ENCODE measurements at regions not wholly inside any gene's neighbourhood (a gene's known extent, or its start where the extent isn't known, plus 50 kb on each side); places are given as distances from the start of the nearest gene placed in this dataset.
"Not testable (repeated sequence)": the region's sequence is repeated elsewhere in the genome, so short reads cannot be mapped to it uniquely, and the experiment has no call there.

DNA sequence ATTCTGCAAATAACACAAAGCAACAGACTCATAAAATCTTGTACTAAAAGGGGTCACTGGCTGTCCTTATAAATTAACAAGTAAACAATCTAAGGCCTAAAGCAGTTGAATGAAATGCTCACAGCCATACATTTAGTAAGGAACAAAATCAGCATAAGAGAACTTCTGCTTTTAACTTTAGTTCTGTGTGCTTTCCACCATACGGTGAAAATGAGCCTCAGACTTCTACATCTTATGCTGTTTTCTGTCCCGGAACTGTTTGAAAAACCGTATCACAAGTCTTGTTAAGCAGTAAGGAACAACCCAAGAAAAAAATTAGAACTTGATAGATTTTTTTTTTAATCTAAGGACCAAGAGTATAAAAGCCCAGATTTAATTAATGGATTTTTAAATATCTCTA, 549.1 kb upstream of the MIR17HG start:
- no peak for DNase-seq

DNA sequence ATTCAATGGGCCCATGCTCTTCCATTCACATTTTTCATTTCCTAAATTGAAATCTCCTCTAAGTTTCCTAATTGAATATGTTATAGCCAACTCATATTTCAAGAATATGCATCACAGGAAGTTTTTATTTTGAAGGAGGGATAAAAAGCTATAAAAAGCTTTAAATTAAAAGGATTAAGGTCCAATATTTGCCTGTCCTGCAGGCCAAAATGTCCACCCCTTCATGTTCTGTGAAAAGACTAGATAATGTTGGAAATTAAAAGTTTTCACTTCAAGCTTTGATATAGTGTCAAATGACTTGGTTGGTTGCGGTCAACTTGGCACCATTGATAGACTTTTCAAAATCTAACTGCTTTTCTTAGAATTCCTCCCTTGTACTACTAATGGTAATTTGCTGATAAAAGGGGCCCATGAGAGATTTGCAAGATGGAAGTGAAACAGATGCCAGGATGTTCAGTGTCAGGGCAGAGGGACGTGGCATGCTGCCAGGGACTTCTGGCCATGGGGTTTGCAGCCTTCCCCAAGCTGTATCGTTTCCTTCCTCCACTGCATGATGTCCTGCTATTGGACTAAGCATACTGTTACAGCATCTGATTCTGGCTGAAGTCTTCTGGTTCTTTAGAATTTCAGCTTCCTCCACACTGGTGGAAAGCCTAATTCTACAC, 547.3 kb upstream of the MIR17HG start:
- DNase-seq, result no peak

DNA sequence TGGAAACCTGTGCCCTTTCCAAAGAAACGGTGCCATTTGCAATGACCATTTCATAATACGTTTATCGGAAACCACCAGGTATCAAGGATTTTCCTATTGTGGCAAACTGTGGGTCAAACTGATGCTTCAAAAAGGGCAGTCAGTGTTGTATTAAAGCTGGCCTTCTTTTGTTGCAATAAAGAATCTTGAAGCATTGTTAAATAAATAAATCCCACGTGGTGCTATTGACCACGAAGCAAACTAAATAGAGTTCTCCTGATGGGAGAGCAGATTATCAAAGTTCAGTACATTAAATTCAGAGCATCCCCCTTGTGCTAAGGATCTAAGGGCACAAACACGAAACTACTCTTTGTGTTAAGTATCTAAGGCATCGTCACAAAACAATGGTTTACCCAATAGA, 545.9 kb upstream of the MIR17HG start:
- DNase-seq, result no peak

DNA sequence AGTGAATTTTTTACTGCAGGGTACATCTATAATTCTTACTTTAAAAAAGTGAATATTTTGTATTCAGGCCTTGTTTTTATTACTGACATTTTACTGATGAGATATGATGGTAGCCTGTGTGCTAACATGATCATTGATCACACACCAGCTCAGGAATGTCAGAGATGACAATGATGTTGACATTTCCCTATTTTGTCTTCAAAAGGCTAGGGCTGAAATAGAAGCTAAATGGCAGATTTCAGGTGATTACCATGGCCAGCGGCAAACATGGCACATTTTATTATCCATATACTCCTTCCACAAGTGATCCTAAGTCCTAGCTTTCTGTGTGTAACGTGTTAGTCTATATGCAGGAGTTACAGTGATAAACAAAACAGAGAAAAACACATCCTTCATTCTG, 544.3 kb upstream of the MIR17HG start:
- no peak for DNase-seq

GRCh38 chr13:90806016-90806615, 541.4 kb upstream of the MIR17HG start:
- DNase-seq, result no peak

GRCh38 chr13:90806892-90807291, 540.6 kb upstream of the MIR17HG start:
- no peak for DNase-seq

- DNase-seq, result no peak
Measured at GRCh38 chr13:90808838-90809237, 538.6 kb upstream of the MIR17HG start.

GRCh38 chr13:90824032-90824431, 523.5 kb upstream of the MIR17HG start:
- no peak for DNase-seq

- DNase-seq, result no peak
Measured at GRCh38 chr13:90826688-90827087, 520.8 kb upstream of the MIR17HG start.

DNA sequence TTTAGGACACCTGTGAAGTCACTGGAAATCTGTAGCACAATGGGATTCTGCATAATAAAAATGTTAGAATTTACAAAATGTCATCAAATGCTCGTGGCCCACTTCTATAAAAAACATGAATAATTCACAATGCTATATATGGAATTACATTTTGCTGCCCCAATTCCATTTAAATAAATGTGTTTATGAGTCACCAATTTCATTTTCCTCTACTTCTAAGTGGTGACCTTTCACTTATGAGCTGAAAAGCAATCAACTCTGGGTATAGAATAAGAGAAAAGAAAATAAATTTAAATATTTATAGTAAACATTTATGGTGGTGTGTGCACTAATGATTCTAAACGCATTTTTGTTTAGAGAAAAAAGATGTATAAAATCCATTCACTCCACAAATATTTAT, 516.7 kb upstream of the MIR17HG start:
- no peak for DNase-seq

DNA sequence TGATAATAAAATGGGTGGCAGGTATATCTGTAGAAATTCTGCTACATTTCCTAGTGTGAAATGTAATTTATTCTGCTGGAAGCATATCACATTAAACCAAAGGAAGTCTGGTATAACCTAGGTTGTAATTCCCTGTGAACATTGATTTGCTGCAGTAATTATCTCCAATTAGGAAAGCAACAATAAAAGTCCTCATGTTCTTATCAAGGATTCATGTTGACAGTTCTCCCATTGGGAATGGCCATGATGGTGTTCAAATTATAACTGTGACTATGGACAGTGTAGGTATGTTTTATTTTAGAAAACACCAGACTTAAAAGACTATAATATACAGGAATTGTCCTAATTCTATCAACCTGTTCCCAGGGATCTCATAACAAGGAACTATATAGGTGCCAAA, 513.5 kb upstream of the MIR17HG start:
- DNase-seq, result no peak

GRCh38 chr13:90834700-90835099, 512.8 kb upstream of the MIR17HG start:
- DNase-seq, result no peak

GRCh38 chr13:90835826-90836225, 511.7 kb upstream of the MIR17HG start:
- no peak for DNase-seq

- no peak for DNase-seq
Measured at GRCh38 chr13:90838317-90838960, 509.0 kb upstream of the MIR17HG start.

DNA sequence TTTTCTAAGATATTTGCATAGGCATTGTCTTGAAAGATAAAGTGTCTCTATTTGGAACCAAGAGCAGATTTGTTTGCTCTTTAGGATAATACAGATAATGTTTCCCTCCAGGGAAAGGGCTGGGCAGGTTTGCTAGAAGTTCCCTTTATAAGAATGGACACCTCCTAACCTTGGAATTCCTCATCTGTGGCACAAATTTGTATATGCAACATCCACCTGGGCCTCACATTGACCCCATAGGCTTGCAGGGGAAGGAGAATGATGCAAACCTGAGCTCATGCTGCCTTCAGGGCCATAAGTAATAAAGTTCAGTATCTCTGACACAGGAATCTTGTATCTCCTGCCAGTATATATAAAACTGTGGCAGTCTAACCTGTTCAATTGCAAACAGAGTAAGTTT, 508.4 kb upstream of the MIR17HG start:
- no peak for DNase-seq

DNA sequence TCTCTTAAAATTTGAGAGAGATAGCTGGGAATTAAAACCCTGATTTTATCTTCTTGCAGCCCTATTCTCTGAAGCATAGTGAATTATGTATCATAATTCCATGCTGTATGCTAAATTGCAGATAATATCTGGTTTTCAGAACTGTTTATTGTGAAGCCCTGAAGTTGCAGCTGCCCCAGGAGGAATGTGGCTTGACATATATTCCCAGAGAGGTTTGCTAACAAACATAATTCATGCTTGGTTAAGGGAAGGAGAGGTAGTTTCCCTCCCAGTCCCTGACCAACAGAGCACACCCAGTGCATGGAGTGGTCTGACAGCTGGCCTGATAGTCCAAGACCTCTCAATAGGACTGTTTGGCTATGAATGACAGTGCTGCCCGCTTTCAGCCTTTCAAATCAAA, 500.6 kb upstream of the MIR17HG start:
- no peak for DNase-seq

DNA sequence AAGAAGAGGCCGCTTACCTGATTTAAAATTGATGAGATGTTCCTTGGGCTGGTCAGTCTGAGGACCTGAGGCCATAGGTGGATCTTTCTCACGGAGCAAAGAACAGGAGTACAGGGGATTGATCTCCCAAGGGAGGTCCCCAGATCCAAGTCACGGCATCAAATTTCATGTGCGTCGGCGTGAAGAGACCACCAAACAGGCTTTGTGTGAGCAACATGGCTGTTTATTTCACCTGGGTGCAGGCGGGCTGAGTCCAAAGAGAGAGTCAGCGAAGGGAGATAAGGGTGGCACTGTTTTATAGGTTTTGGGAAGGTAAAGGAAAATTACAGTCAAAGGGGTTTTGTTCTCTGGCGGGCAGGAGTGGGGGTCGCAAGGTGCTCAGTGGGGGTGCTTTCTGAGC, 493.8 kb upstream of the MIR17HG start:
- not testable (repeated sequence) for DNase-seq

DNA sequence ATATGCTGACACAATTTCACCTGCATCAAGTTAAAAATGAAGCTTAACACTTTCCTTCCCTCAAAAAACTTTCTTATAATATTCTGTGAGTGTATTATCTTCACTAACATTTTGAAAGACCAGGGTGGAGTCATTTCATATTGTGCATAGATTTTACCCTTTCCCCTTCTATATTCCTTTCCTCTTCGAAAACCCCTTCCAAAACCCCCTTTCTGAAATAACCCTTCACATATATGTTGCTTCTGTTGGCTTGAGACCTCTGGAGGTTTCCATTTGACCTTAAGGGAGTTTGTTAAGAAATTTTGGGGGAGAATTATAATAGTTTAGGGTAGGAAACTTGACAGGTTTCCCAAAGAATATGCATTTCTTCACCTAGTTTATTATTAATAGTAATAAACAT, 489.6 kb upstream of the MIR17HG start:
- DNase-seq, result no peak

GRCh38 chr13:90866006-90866405, 481.5 kb upstream of the MIR17HG start:
- no peak for DNase-seq

DNA sequence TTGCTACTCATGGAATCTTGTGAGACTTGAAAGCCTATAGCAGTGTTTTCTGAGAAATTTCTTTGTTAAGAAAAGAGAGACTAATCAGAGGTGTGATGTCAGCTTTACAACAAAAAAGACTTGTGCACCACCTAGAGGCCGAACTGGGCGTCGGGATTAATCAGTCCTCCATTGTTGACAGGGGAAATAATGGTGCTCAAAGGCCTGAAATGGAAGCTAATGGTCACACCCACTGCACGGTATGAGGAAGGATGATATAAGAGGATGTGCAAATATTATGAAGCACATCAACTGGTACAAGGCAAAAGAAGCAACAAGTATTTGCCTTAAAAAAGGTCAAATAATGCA, 480.2 kb upstream of the MIR17HG start:
- peak; percentile 72 for DNase-seq

GRCh38 chr13:90868321-90868920, 479.1 kb upstream of the MIR17HG start:
- DNase-seq, result peak; percentile 7

DNA sequence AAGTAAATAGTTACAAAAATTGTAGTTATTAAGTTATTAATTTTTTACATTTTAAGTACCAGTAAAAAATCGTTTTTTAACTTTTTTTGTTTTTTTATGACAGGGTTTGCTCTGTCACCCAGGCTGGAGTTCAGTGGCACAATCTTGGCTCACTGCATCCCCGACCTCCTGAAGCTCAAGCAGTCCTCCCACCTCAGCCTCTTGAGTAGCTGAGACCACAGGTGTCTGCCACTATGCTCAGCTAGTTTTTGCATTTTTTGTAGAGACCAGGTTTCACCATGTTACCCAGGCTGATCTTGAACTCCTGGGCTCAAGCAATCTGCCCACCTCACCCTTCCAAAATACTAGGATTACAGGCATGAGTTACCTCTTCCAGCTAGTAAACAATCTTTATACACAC, 477.9 kb upstream of the MIR17HG start:
- no peak for DNase-seq

GRCh38 chr13:90872491-90873025, 474.9 kb upstream of the MIR17HG start:
- no peak for DNase-seq

- no peak for DNase-seq
Measured at GRCh38 chr13:90880790-90881189, 466.7 kb upstream of the MIR17HG start.

Data from NCI-H146 (cell line).